GM12878 (cell line): ENCODE measurements at regions not wholly inside any gene's neighbourhood (a gene's known extent, or its start where the extent isn't known, plus 50 kb on each side); places are given as distances from the start of the nearest gene placed in this dataset.
A peak's percentile ranks its signal among the peaks of the same experiment; 100 is the strongest.

Experiments
- ATAC-seq: fragments of 200-7000 bp; cut with Tn5 transposase; 3 replicates; pipeline ENCODE4 v1.9.1; 2020; ENCODE audit warnings: mild to moderate bottlenecking, moderate library complexity
- BruUV-seq: library from RNA; stranded (reverse); fragments of 400-500 nt; replicated peaks from 2 replicates; lab custom pipeline; 2021; lab: Mats Ljungman, UMichigan
- CTCF ChIA-PET: fragments of 300-600 bp; sonication (Branson Sonifier 250); formaldehyde crosslinking; extraction: SDS; loops from one replicate; lab custom pipeline; 2021; ENCODE audit warnings: inconsistent platforms; lab: Yijun Ruan, JAX
- POLR2A ChIA-PET: fragments of 350-600 bp; formaldehyde crosslinking; extraction: SDS; loops from one replicate; lab custom pipeline; 2021; ENCODE audit warnings: inconsistent platforms; lab: Charles Lee
- RAD21 ChIA-PET: fragments of 300-600 bp; sonication (Branson Sonifier 250); formaldehyde crosslinking; loops from one replicate; lab custom pipeline; 2023; ENCODE audit warnings: antibody characterized with exemption; ENCODE audit not compliant: unreplicated experiment; lab: Charles Lee
- SMC1A ChIA-PET: fragments of 300-600 bp; sonication (Branson Sonifier 250); formaldehyde crosslinking; loops from one replicate; lab custom pipeline; 2023; ENCODE audit not compliant: unreplicated experiment, uncharacterized antibody; lab: Charles Lee
- DNase-seq: peaks from one replicate; pipeline ENCODE4 v3.0.0-alpha.2; 2011; ENCODE audit warnings: low read depth, low spot score
- FAIRE-seq: peaks from 3 replicates; lab custom pipeline; 2011; peaks lifted over from hg19 to GRCh38; lab: Jason Lieb, UNC
- H2AFZ ChIP-seq: 2 replicates; pipeline ENCODE4 v1.6.0; 2011; ENCODE audit warnings: low read depth, low read length, control low read depth; ENCODE audit not compliant: control insufficient read depth
- H3K27ac ChIP-seq: 2 replicates; pipeline ENCODE4 v1.5.1; 2011; ENCODE audit warnings: control low read depth; ENCODE audit not compliant: control insufficient read depth, insufficient read depth
- H3K27me3 ChIP-seq, 2 experiments: replicated peaks in 1 of 2; 2 replicates each; pipeline versions ENCODE4 v1.6.0 to v1.6.1; 2011; ENCODE audit warnings: low read length in 1 of 2; ENCODE audit not compliant: control insufficient read depth in 2 of 2, insufficient read depth in 2 of 2
- H3K36me3 ChIP-seq, 2 experiments: 2 replicates each; pipeline ENCODE4 v1.5.1; 2011; ENCODE audit warnings: low read length in 1 of 2; ENCODE audit not compliant: control insufficient read depth in 2 of 2, insufficient read depth in 2 of 2
- H3K4me1 ChIP-seq: 2 replicates; pipeline ENCODE4 v1.6.1; 2011; ENCODE audit warnings: mild to moderate bottlenecking, low read length, moderate library complexity, mixed read lengths; ENCODE audit not compliant: control insufficient read depth, insufficient read depth
- H3K4me2 ChIP-seq: 2 replicates; pipeline ENCODE4 v1.6.0; 2011; ENCODE audit warnings: control low read depth; ENCODE audit not compliant: control insufficient read depth, insufficient read depth
- H3K4me3 ChIP-seq: fragments of 200-600 bp; sonication (generic); 2 replicates; pipeline ENCODE4 v1.5.1; 2016
- H3K79me2 ChIP-seq: 2 replicates; pipeline ENCODE4 v1.6.0; 2011; ENCODE audit warnings: low read length; ENCODE audit not compliant: control insufficient read depth, insufficient read depth
- H3K9ac ChIP-seq: 2 replicates; pipeline ENCODE4 v1.8.0; 2011; ENCODE audit warnings: low read length, control low read depth, mixed read lengths; ENCODE audit not compliant: control insufficient read depth, insufficient read depth
- H3K9me3 ChIP-seq: replicated peaks from 3 replicates; pipeline ENCODE4 v1.5.1; 2011; ENCODE audit warnings: mild to moderate bottlenecking, low read length; ENCODE audit not compliant: control insufficient read depth, insufficient read depth
- H4K20me1 ChIP-seq: 2 replicates; pipeline ENCODE4 v1.6.0; 2011; ENCODE audit not compliant: control insufficient read depth, insufficient read depth
- ATF2 ChIP-seq: IDR thresholded peaks from 2 replicates; pipeline ENCODE4 v1.6.1; 2012; ENCODE audit warnings: low read length, inconsistent platforms
- BACH1 ChIP-seq: fragments of 450-650 bp; IDR thresholded peaks from 2 replicates; pipeline ENCODE4 v1.6.1; 2017; ENCODE audit warnings: mild to moderate bottlenecking, borderline replicate concordance
- CBX5 ChIP-seq: sonication (generic); IDR thresholded peaks from 2 replicates; pipeline ENCODE4 v1.6.1; 2016; ENCODE audit warnings: low read depth, moderate library complexity, mild to moderate bottlenecking, inconsistent platforms
- FOXM1 ChIP-seq: IDR thresholded peaks from 2 replicates; pipeline ENCODE4 v1.6.1; 2012; ENCODE audit warnings: low read depth, mild to moderate bottlenecking, inconsistent platforms, low read length, moderate library complexity
- IRF4 ChIP-seq: IDR thresholded peaks from 2 replicates; pipeline ENCODE4 v1.6.1; 2011; ENCODE audit warnings: low read depth, low read length
- JUNB ChIP-seq: IDR thresholded peaks from 2 replicates; pipeline ENCODE4 v1.6.1; 2016; ENCODE audit warnings: antibody characterized with exemption, mild to moderate bottlenecking
- MEF2A ChIP-seq: IDR thresholded peaks from 2 replicates; pipeline ENCODE4 v1.6.1; 2011; ENCODE audit warnings: low read depth, mild to moderate bottlenecking, low read length, moderate library complexity; ENCODE audit not compliant: insufficient read depth
- MXI1 ChIP-seq: fragments of 150-350 bp; IDR thresholded peaks from 2 replicates; pipeline ENCODE4 v1.6.1; 2011; ENCODE audit warnings: low read depth, mild to moderate bottlenecking, inconsistent platforms, low read length, improper control_type of control experiment
- NFIC ChIP-seq: IDR thresholded peaks from 2 replicates; pipeline ENCODE4 v1.6.1; 2012; ENCODE audit warnings: low read depth, mild to moderate bottlenecking, inconsistent platforms, low read length, moderate library complexity
- POU2F2 ChIP-seq: IDR thresholded peaks from 3 replicates; pipeline ENCODE4 v1.6.1; 2011; ENCODE audit warnings: low read depth, mild to moderate bottlenecking, low read length, borderline replicate concordance
- RCOR1 ChIP-seq: conservative IDR thresholded peaks from 2 replicates; pipeline ENCODE4 v1.6.1; 2012; ENCODE audit warnings: low read depth, low read length, improper control_type of control experiment
- RUNX3 ChIP-seq: IDR thresholded peaks from 2 replicates; pipeline ENCODE4 v1.6.1; 2012; ENCODE audit warnings: low read length, inconsistent platforms
- ZBTB11 ChIP-seq: fragments of 450-650 bp; formaldehyde crosslinking; IDR thresholded peaks from 2 replicates; pipeline ENCODE4 v1.5.0; 2022; ENCODE audit warnings: mild to moderate bottlenecking, missing genetic modification characterization
- ZBTB4 ChIP-seq: fragments of 450-650 bp; formaldehyde crosslinking; IDR thresholded peaks from 2 replicates; pipeline ENCODE4 v1.4.0; 2022; ENCODE audit warnings: mild to moderate bottlenecking, moderate library complexity
- ZNF24 ChIP-seq: fragments of 450-650 bp; IDR thresholded peaks from 2 replicates; pipeline ENCODE4 v1.6.1; 2017; ENCODE audit warnings: antibody characterized with exemption, mild to moderate bottlenecking
- WGBS: methylation state at CpG from one replicate; pipeline ENCODE4 v1.1.6; 2016; ENCODE audit warnings: low lambda C conversion rate; ENCODE audit not compliant: insufficient replicate concordance, insufficient coverage; ENCODE audit errors: missing lambda C conversion rate; 5-methylcytosine and 5-hydroxymethylcytosine counted together
- in situ Hi-C: fragments of 300-500 bp; cut with MboI; formaldehyde crosslinking; loops from 9 replicates; pipeline ENCODE4 v1.14.3; 2018; ENCODE audit warnings: mixed read lengths
- intact Hi-C: fragments of 100-400 bp; cut with micrococcal nuclease; formaldehyde crosslinking; loops from one replicate; pipeline ENCODE4 v1.14.2; 2022; ENCODE audit not compliant: unreplicated experiment

GRCh38 chr6:27806981-27807440 is 105.2 kb downstream of the OR2B2 start (continued):
- 0 out of 2 replicates have a peak, but pooled peaks have one; percentile 58 for TF ChIP-seq ZBTB4 (CRISPR knock-in tag)
- no peak for TF ChIP-seq RCOR1
- peak; percentile 42; the same call in 2 of the 3 replicates for TF ChIP-seq POU2F2
- TF ChIP-seq FOXM1 = no peak

GRCh38 chr6:27805347-27805746 is 106.8 kb downstream of the OR2B2 start:
- Histone ChIP-seq H4K20me1 (no peaks in the 10 kb centered on the region), H3K4me3 (no peak overlapping the region), H3K36me3 (no peaks in the 10 kb centered on the region), H3K27ac (peak overlapping the region; percentile 47), H2AFZ (peak overlapping the region; percentile 14; the same call in 1 of the 2 replicates), H3K4me2 (peak overlapping the region; percentile 54), H3K27me3 (no peaks in the 10 kb centered on the region), H3K79me2 (peaks cover 5% of the 10 kb centered on the region; the same call in 1 of the 2 replicates), H3K9me3 (no peaks in the 10 kb centered on the region), H3K9ac (no peak overlapping the region), H3K4me1 (peaks cover 19% of the 10 kb centered on the region)
- ChIA-PET CTCF (interaction anchor here (2.8 kb wide), 1 partner anchor 91 kb away, joined by 26 read pairs; no protein-coding TSS in a partner anchor), RAD21 (interaction anchor here (1.3 to 7.3 kb wide), 2 partner anchors 10 to 90 kb away, joined by 5 to 112 read pairs; a partner anchor contains a TSS), POLR2A (interaction anchor here (10.0 kb wide), 1 partner anchor 90 kb away, joined by 119 read pairs; a partner anchor contains a TSS), SMC1A (interaction anchor here (1.0 to 5.1 kb wide), 3 partner anchors 9 to 92 kb away, joined by 5 to 57 read pairs (median 24); a partner anchor contains a TSS)
- DNase-seq = no peak
- FAIRE-seq = no peak
- WGBS = 51% methylated on average over 2 of the region's 2 CpGs
- in situ Hi-C loops = loop anchor here (10.0 kb wide), 1 partner anchor 651 kb away; no protein-coding TSS in a partner anchor
- no peak for ATAC-seq
- intact Hi-C loops = no loop called here
- BruUV-seq = no TSS peak
- TF ChIP-seq MEF2A (0 out of 2 replicates have a peak, but pooled peaks have one; percentile 49), ZNF24 (no peak), NFIC (peak; percentile 53; the same call in 1 of the 2 replicates), BACH1 (no peak), CBX5 (no peak), ZBTB11 (CRISPR knock-in tag) (no peak), MXI1 (no peak), ATF2 (0 out of 2 replicates have a peak, but pooled peaks have one; percentile 20), RUNX3 (peak; percentile 47), IRF4 (0 out of 2 replicates have a peak, but pooled peaks have one; percentile 34), JUNB (peak; percentile 68; the same call in 1 of the 2 replicates)
